Neural cell (in vitro differentiated cells): ENCODE measurements at regions not wholly inside any gene's neighbourhood (a gene's known extent, or its start where the extent isn't known, plus 50 kb on each side); places are given as distances from the start of the nearest gene placed in this dataset.

Source experiments
- H2AFZ ChIP-seq: fragments of 200-600, 300-800 bp; sonication (generic), shearing (Covaris generic); 2 replicates; pipeline ENCODE4 v1.6.0; 2014; ENCODE audit warnings: low read depth, mild to moderate bottlenecking, antibody characterized with exemption, low read length, moderate library complexity
- H3F3A ChIP-seq: fragments of 200-600 bp; shearing (Covaris generic); 2 replicates; pipeline ENCODE4 v1.6.1; 2016; ENCODE audit warnings: mild to moderate bottlenecking, moderate library complexity, mixed read lengths, antibody characterized with exemption, low read length; ENCODE audit not compliant: insufficient read depth, poor library complexity, severe bottlenecking
- H3K27ac ChIP-seq: fragments of 200-600, 300-800 bp; sonication (generic), shearing (Covaris generic); 2 replicates; pipeline ENCODE4 v1.5.1; 2014; ENCODE audit warnings: mild to moderate bottlenecking, low read length, moderate library complexity
- H3K27me3 ChIP-seq: fragments of 300-800, 200-600 bp; sonication (generic), shearing (Covaris generic); 2 replicates; pipeline ENCODE4 v1.6.0; 2014; ENCODE audit warnings: mild to moderate bottlenecking, low read depth, low read length, moderate library complexity; ENCODE audit not compliant: insufficient read depth
- H3K36me3 ChIP-seq: fragments of 300-800, 200-600 bp; sonication (generic), shearing (Covaris generic); 2 replicates; pipeline ENCODE4 v1.5.1; 2014; ENCODE audit warnings: mild to moderate bottlenecking, antibody characterized with exemption, low read length, moderate library complexity; ENCODE audit not compliant: insufficient read depth
- H3K4me2 ChIP-seq: fragments of 300-800, 200-600 bp; sonication (generic), shearing (Covaris generic); 2 replicates; pipeline ENCODE4 v1.6.0; 2014; ENCODE audit warnings: mild to moderate bottlenecking, low read length
- H3K4me3 ChIP-seq: fragments of 300-800, 200-600 bp; sonication (generic), shearing (Covaris generic); 2 replicates; pipeline ENCODE4 v1.5.1; 2014; ENCODE audit warnings: mild to moderate bottlenecking, low read length, moderate library complexity
- H3K79me2 ChIP-seq: fragments of 200-600 bp; shearing (Covaris generic); replicated peaks from 2 replicates; pipeline ENCODE4 v1.6.0; 2014; ENCODE audit warnings: mild to moderate bottlenecking, low read length, moderate library complexity; ENCODE audit not compliant: insufficient read depth
- H3K9ac ChIP-seq: fragments of 300-800, 200-600 bp; sonication (generic), shearing (Covaris generic); 2 replicates; pipeline ENCODE4 v1.6.1; 2016; ENCODE audit warnings: mild to moderate bottlenecking, low read length, mixed read lengths
- H3K9me2 ChIP-seq: fragments of 200-600 bp; shearing (Covaris generic); 2 replicates; pipeline ENCODE4 v1.6.1; 2016; ENCODE audit warnings: mild to moderate bottlenecking, low read length, mixed read lengths; ENCODE audit not compliant: insufficient read depth
- H3K9me3 ChIP-seq: fragments of 200-600, 300-800 bp; sonication (generic), shearing (Covaris generic); 2 replicates; pipeline ENCODE4 v1.6.1; 2016; ENCODE audit warnings: mild to moderate bottlenecking, mixed run types, low read length, moderate library complexity, mixed read lengths
- H4K20me1 ChIP-seq: fragments of 200-600 bp; shearing (Covaris generic); 2 replicates; pipeline ENCODE4 v1.6.1; 2016; ENCODE audit warnings: mild to moderate bottlenecking, mixed run types; ENCODE audit not compliant: insufficient read depth
- EP300 ChIP-seq: fragments of 450-650 bp; conservative IDR thresholded peaks from 2 replicates; pipeline ENCODE4 v1.6.1; 2014; ENCODE audit warnings: antibody characterized with exemption, mild to moderate bottlenecking, moderate library complexity; ENCODE audit not compliant: poor library complexity, severe bottlenecking
- EZH2 ChIP-seq: fragments of 200-600, 300-800 bp; shearing (Covaris generic), sonication (generic); IDR thresholded peaks from 2 replicates; pipeline ENCODE4 v1.6.1; 2014; ENCODE audit warnings: antibody characterized with exemption, low read length, borderline replicate concordance, mild to moderate bottlenecking; ENCODE audit not compliant: insufficient read depth, poor library complexity, severe bottlenecking
- MXI1 ChIP-seq: fragments of 450-650 bp; conservative IDR thresholded peaks from 2 replicates; pipeline ENCODE4 v1.6.1; 2014; ENCODE audit warnings: antibody characterized with exemption, mild to moderate bottlenecking; ENCODE audit not compliant: poor library complexity, severe bottlenecking
- POLR2AphosphoS5 ChIP-seq: IDR thresholded peaks from 2 replicates; pipeline ENCODE4 v1.6.1; 2012
- RAD21 ChIP-seq: fragments of 450-650 bp; conservative IDR thresholded peaks from 2 replicates; pipeline ENCODE4 v1.6.1; 2014; ENCODE audit warnings: antibody characterized with exemption, mild to moderate bottlenecking, moderate library complexity
- SMC3 ChIP-seq: fragments of 450-650 bp; conservative IDR thresholded peaks from 2 replicates; pipeline ENCODE4 v1.6.1; 2014; ENCODE audit warnings: antibody characterized with exemption, mild to moderate bottlenecking, moderate library complexity; ENCODE audit not compliant: poor library complexity
- TAF1 ChIP-seq: IDR thresholded peaks from 2 replicates; pipeline ENCODE4 v1.6.1; 2012; ENCODE audit warnings: low read depth
- TF ChIP-seq, protein P1 (sequence below): fragments of 450-650 bp; IDR thresholded peaks from 2 replicates; pipeline ENCODE4 v1.5.1; 2014; ENCODE audit warnings: antibody characterized with exemption, mild to moderate bottlenecking, moderate library complexity; ENCODE audit not compliant: poor library complexity, severe bottlenecking
- TF ChIP-seq, protein P2 (sequence below): IDR thresholded peaks from 2 replicates; pipeline ENCODE4 v1.6.1; 2012; ENCODE audit warnings: borderline replicate concordance

DNA sequence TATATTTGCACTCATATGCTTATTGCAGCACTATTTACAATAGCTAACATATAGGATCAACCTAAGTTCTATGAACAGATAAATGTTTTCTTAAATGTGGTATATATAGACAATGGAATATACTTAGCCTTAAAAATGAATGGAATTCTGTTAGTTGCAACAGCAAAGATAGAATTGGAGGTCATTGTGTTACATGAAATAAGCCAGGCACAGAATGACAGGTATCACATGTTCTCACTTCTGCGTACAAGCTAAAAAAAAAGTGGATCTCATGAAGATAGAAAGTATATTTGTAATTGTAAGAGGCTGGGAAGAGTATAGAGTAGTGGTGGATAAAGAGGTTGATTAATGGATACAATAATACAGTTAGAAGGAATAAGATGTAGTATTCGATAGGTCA, 255.5 kb upstream of the SETBP1 start:
- H4K20me1 ChIP-seq, result no peaks in the 10 kb centered on the region
- H3K4me2 ChIP-seq, result no peak overlapping the region
- no peak overlapping the region for H3K9ac ChIP-seq
- H3F3A ChIP-seq, result no peaks in the 10 kb centered on the region
- H3K27ac ChIP-seq, result no peak overlapping the region
- no peaks in the 10 kb centered on the region for H3K9me3 ChIP-seq
- TF ChIP-seq, protein P1, sequence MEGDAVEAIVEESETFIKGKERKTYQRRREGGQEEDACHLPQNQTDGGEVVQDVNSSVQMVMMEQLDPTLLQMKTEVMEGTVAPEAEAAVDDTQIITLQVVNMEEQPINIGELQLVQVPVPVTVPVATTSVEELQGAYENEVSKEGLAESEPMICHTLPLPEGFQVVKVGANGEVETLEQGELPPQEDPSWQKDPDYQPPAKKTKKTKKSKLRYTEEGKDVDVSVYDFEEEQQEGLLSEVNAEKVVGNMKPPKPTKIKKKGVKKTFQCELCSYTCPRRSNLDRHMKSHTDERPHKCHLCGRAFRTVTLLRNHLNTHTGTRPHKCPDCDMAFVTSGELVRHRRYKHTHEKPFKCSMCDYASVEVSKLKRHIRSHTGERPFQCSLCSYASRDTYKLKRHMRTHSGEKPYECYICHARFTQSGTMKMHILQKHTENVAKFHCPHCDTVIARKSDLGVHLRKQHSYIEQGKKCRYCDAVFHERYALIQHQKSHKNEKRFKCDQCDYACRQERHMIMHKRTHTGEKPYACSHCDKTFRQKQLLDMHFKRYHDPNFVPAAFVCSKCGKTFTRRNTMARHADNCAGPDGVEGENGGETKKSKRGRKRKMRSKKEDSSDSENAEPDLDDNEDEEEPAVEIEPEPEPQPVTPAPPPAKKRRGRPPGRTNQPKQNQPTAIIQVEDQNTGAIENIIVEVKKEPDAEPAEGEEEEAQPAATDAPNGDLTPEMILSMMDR, result no peak
- no peak for TF ChIP-seq SMC3
- TF ChIP-seq, protein P2, sequence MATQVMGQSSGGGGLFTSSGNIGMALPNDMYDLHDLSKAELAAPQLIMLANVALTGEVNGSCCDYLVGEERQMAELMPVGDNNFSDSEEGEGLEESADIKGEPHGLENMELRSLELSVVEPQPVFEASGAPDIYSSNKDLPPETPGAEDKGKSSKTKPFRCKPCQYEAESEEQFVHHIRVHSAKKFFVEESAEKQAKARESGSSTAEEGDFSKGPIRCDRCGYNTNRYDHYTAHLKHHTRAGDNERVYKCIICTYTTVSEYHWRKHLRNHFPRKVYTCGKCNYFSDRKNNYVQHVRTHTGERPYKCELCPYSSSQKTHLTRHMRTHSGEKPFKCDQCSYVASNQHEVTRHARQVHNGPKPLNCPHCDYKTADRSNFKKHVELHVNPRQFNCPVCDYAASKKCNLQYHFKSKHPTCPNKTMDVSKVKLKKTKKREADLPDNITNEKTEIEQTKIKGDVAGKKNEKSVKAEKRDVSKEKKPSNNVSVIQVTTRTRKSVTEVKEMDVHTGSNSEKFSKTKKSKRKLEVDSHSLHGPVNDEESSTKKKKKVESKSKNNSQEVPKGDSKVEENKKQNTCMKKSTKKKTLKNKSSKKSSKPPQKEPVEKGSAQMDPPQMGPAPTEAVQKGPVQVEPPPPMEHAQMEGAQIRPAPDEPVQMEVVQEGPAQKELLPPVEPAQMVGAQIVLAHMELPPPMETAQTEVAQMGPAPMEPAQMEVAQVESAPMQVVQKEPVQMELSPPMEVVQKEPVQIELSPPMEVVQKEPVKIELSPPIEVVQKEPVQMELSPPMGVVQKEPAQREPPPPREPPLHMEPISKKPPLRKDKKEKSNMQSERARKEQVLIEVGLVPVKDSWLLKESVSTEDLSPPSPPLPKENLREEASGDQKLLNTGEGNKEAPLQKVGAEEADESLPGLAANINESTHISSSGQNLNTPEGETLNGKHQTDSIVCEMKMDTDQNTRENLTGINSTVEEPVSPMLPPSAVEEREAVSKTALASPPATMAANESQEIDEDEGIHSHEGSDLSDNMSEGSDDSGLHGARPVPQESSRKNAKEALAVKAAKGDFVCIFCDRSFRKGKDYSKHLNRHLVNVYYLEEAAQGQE, result no peak
- TF ChIP-seq POLR2AphosphoS5, result no peak
- no peak for TF ChIP-seq RAD21
- no peak for TF ChIP-seq MXI1
- TF ChIP-seq EZH2, result no peak
- TF ChIP-seq TAF1, result no peak
- TF ChIP-seq EP300, result no peak
- no peaks in the 10 kb centered on the region for H3K36me3 ChIP-seq
- no peaks in the 10 kb centered on the region for H3K9me2 ChIP-seq
- H3K79me2 ChIP-seq, result no peaks in the 10 kb centered on the region
- H2AFZ ChIP-seq, result no peak overlapping the region
- no peaks in the 10 kb centered on the region for H3K27me3 ChIP-seq
- no peak overlapping the region for H3K4me3 ChIP-seq

DNA sequence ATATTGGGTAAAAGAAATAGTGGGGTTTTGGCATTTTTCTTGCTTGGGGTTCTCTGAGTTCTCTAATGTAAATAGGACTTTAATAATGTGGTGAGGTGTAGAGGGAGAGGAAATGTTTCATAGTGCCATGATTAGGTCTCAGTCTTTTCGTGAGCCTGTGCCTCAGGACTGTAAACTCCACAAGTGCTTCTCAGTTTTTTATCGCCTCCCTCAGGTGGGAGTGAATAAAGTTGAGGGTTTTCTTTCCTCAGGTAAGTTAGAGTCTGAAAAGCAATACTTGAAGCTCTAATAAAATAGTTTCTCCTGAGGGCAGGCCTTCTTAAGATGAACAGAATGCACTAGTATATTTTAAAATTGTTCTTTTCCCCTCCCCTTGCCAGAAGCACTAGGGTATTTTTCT, 243.1 kb upstream of the SETBP1 start:
- TF ChIP-seq SMC3 (no peak), EZH2 (no peak), RAD21 (no peak)
- Histone ChIP-seq H3K4me2 (no peak overlapping the region), H3F3A (no peaks in the 10 kb centered on the region), H3K9me2 (no peaks in the 10 kb centered on the region), H3K9ac (no peak overlapping the region), H3K9me3 (no peaks in the 10 kb centered on the region), H4K20me1 (no peaks in the 10 kb centered on the region), H3K27ac (no peak overlapping the region), H3K79me2 (no peaks in the 10 kb centered on the region), H3K36me3 (no peaks in the 10 kb centered on the region), H3K4me3 (no peak overlapping the region), H2AFZ (no peak overlapping the region), H3K27me3 (no peaks in the 10 kb centered on the region)

DNA sequence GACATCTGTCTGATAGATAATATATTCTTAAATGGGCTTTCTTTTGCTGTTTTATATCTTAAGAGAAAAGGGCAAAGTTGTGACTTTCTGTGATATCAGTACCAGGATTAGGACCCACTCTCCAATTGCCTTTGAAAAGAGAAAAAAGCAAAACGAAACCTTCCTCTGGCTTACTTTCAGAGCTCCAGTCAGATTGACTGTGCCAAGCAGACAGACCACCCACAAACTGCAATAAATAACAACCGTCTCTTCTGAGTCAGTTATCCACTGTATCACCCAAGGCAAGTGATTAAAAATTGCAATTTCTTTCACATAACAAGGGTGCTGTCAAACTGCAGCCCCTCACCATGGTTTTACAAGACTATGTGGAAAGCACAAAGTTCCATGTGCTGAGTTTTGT, 230.5 kb upstream of the SETBP1 start:
- no peak overlapping the region for H3K4me2 ChIP-seq
- H2AFZ ChIP-seq, result no peak overlapping the region

More for the DNA sequence above, 230.5 kb upstream of the SETBP1 start:
- no peak overlapping the region for H3K9ac ChIP-seq
- TF ChIP-seq, protein P1, result no peak
- TF ChIP-seq MXI1 (no peak), EP300 (no peak), SMC3 (no peak), RAD21 (no peak), EZH2 (no peak), TAF1 (no peak)
- TF ChIP-seq, protein P2, result no peak
- H4K20me1 ChIP-seq, result no peaks in the 10 kb centered on the region
- H3K27me3 ChIP-seq, result no peaks in the 10 kb centered on the region
- no peaks in the 10 kb centered on the region for H3K36me3 ChIP-seq
- H3K9me2 ChIP-seq, result no peaks in the 10 kb centered on the region
- no peak overlapping the region for H3K4me3 ChIP-seq
- H3K27ac ChIP-seq, result no peak overlapping the region
- H3F3A ChIP-seq, result no peaks in the 10 kb centered on the region
- H3K79me2 ChIP-seq, result no peaks in the 10 kb centered on the region
- no peaks in the 10 kb centered on the region for H3K9me3 ChIP-seq
